DMS114 treated with DMSO at 0.1 percent for 48 hours (cell line): ENCODE measurements at regions not wholly inside any gene's neighbourhood (a gene's known extent, or its start where the extent isn't known, plus 50 kb on each side); places are given as distances from the start of the nearest gene placed in this dataset.

Experiments used
- DNase-seq: peaks from one replicate; lab custom pipeline; 2025; ENCODE audit not compliant: unreplicated experiment; lab: John Stamatoyannopoulos, UW

DNA sequence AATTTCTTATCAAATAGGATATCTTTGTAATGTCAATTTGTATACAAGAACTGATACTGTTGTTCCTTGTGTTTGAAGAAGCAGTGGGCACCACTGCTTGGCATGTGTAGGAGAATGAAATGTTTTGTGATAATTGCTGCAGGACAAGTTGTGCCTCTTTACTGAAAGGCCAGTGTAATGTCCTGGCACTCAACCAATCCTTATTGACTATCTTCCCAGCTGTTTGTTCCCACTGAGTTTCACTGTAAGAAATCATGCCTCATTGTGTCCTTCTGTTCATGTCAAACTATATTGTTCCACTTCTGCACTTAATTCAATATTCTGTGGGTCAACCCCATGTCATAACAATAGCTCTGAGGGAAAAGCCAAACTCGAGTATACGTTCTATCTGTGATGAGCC is 136.1 kb upstream of the FAM83B start:
- no peak for DNase-seq

GRCh38 chr6:54716010-54716409 is 130.6 kb upstream of the FAM83B start:
- DNase-seq, result no peak

DNA sequence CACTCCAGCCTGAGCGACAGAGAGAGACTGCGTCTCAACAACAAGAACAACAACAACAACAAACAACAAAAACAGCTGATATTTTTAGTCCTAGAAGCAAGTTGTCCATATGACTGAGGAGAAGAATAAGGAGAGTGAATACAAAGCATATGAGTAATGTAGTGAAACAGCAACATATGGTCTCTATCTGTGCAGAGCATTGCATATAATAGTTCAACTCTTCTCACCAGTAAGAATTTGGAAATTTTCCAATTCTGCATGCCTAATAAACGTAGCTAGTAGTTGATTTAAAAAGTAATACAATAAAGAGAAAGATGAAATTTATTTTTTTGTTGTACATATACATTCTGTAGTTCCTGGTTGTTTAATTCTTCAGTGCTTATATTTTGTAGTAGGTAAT is 129.7 kb upstream of the FAM83B start:
- DNase-seq, result no peak

- DNase-seq, result peak; percentile 34
These were observed 128.6 kb upstream of the FAM83B start for GRCh38 chr6:54717849-54718455.

- no peak for DNase-seq
These were observed 128.0 kb upstream of the FAM83B start for GRCh38 chr6:54718541-54719023.

GRCh38 chr6:54719131-54719530 is 127.4 kb upstream of the FAM83B start:
- DNase-seq, result no peak

DNA sequence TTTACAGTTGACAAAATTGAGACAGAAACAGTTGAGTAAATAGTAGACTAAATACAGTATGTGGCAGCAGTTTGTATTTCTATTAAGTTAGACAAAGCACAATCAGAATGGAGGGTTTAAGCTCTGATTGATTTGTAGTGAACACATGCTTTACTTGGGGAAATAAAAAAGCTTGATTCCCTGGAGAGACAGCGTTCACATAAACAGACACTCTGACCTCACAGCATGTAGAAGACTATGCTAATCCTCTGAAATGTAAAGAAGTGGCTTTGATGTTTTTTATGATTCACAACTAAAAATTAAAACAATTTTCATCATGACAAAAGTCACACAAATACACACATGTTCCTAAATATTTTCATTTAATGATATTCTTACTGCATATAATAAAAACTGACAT is 126.9 kb upstream of the FAM83B start:
- no peak for DNase-seq

GRCh38 chr6:54722328-54722727 is 124.2 kb upstream of the FAM83B start:
- DNase-seq, result no peak

DNA sequence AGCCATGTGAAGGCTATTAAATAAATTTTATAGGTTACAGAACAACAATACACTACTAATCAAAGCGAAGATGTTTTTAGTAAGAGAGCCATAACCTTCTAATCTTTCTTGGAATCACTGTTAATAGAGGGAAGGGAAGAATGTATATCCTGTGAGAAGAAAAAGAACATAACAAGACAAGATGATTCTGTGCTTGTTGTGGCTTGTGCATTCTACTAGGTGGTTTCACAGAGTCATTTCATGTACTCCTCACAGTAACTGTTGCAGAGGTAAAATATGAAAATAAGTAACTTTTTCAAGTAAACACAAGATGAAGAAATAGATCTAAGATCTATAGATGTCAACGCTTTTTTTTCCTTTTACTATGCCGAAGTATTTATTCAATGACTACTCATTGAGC is 116.9 kb upstream of the FAM83B start:
- DNase-seq, result no peak

GRCh38 chr6:54730767-54731630 is 115.6 kb upstream of the FAM83B start:
- no peak for DNase-seq

GRCh38 chr6:54737247-54737646 is 109.3 kb upstream of the FAM83B start:
- no peak for DNase-seq

GRCh38 chr6:54747955-54748354 is 98.6 kb upstream of the FAM83B start:
- DNase-seq, result no peak

- no peak for DNase-seq
These were observed 92.2 kb upstream of the FAM83B start for GRCh38 chr6:54754406-54754805.

DNA sequence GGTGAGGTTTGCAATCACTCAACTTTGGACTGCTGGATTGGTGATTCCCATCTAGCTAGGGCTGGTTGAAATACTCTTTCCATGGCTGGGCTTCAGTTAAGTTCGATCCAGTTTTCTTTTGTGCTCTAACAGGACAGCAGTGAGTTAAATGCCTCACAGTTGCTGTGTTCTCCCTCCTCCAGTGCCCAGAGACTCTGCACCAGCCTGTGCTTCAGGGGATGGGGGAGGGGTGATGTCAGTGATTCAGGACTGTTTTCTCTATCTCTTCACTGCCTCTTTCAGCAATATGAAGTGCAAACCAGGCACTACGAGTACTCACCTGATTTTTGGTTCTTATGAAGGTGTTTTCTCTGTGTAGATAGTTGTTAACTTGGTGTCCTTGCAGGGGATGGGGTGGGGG is 88.2 kb upstream of the FAM83B start:
- DNase-seq, result no peak

DNA sequence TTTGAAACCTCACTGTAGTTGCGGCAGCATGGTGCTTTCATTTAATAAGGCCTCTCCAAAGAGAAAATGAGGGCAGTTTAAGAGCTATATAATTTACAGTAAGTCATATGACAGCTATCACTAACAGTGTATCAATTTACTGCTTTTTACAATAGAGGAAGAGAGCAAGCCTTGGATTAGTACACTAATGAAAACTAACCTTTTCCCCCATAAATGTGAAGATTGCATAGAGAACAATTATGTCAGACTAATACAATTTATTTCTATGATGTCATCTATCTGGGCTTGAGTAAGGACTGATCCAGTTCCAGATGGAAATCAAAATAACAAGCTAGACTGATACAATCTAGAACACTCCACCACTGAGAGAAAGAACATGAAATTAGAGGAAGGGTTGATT is 78.1 kb upstream of the FAM83B start:
- DNase-seq, result no peak

DNA sequence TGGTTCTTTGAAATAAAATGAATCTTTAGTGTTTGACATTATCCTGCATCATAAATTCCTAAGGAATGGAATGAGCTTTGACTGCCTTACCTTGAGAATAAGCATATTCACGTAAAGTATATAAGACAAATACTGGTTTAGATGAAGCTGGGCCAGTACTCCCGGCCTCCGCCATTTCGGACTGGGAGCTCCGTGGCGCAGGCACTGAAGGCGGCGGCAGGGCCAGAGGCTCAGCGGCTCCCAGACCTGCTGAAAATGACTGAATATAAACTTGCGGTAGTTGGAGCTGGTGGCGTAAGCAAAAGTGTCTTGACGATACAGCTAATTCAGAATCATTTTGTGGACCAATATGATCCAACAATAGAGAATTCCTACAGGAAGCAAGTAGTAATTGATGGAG is 76.2 kb upstream of the FAM83B start:
- no peak for DNase-seq

- no peak for DNase-seq
These were observed 74.6 kb upstream of the FAM83B start for GRCh38 chr6:54771968-54772367.

- DNase-seq, result no peak
These were observed 74.0 kb upstream of the FAM83B start for GRCh38 chr6:54772610-54773009.

DNA sequence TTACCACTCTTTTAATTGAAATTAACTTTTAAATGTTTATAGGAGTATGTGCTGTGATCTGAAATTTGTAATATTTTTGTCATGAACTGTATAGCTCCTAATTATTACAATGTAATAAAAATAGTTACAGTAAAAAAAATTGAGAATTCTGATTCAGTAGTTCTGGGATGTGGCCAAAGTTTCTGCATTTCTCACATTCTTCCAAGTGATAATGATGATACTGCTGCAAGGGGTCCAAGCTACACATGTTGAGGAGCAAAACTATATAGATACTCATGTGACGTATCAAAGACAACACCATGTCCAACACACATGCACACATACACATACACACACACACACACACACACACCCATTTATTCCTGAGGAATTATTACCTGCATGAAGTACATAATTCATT is 71.0 kb upstream of the FAM83B start:
- no peak for DNase-seq

DNA sequence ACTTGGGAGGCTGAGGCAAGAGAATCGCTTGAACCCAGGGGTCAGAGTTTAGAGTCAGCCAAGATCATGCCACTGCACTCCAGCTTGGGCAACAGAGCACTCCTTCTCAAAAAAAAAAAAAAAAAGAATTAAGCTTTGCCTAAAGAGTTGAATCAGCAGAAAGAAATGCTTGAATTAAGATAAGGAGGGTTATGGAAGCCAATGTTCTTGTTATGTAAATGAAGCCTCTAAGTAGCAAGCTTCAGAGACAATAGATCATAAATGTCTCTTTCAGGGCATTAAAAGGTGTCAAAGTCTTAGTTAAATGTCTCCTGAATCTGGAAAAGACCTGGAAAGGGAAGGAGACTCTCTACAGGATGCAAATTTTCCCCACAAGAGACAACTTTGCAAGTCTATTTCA is 69.7 kb upstream of the FAM83B start:
- no peak for DNase-seq

- DNase-seq, result no peak
These were observed 67.8 kb upstream of the FAM83B start for GRCh38 chr6:54778731-54779130.

- no peak for DNase-seq
These were observed 62.6 kb upstream of the FAM83B start for GRCh38 chr6:54784011-54784410.

DNA sequence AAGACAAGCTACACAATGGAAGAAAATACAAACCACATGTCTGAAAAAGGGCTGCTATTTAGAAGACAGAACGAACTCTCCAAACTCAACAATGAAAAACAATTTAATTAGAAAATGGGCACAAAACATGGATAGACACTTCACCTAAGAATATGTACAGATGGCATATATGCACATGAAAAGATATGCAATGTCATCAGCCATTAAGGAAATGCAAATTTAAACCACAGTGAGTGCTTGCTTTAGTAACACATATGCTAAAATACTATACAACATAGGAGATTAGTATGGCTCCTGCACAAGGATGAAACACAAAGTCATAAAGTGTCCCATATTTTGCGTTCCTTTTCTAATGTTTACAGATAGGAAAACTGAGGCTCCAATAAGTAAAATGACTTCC is 60.4 kb upstream of the FAM83B start:
- no peak for DNase-seq
